OCI-LY3 (cell line): ENCODE measurements at regions not wholly inside any gene's neighbourhood (a gene's known extent, or its start where the extent isn't known, plus 50 kb on each side); places are given as distances from the start of the nearest gene placed in this dataset.

Experiments used
- EZH2phosphoT487 ChIP-seq: fragments of 200-600 bp; shearing (Covaris generic); IDR thresholded peaks from 2 replicates; pipeline ENCODE4 v1.6.1; 2018; ENCODE audit warnings: antibody characterized with exemption, mixed run types, low read depth
- TF ChIP-seq, protein P1 (sequence below): fragments of 200-600, 300-600 bp; sonication (generic); IDR thresholded peaks from 2 replicates; pipeline ENCODE4 v1.5.1; 2014; ENCODE audit warnings: antibody characterized with exemption, low read length, low read depth

DNA sequence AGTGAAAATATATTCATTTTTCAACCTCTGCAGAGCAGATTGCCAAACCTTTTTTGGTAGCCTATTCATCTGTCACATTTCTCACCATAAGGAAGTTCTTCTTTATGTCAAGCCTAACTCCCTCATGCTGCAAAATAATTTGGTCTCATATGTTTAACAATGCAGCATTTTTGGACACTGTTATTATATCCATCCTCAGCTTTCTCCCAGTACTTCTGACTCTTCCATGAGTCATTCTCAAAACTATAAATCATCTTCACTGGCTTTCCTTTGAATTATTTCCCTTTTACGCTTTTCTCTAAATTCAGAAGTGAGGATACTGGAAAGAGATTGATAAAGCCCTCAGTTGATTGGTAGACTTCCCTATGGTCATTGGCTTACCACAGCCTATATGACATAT is 192.2 kb downstream of the TPBG start:
- TF ChIP-seq, protein P1, sequence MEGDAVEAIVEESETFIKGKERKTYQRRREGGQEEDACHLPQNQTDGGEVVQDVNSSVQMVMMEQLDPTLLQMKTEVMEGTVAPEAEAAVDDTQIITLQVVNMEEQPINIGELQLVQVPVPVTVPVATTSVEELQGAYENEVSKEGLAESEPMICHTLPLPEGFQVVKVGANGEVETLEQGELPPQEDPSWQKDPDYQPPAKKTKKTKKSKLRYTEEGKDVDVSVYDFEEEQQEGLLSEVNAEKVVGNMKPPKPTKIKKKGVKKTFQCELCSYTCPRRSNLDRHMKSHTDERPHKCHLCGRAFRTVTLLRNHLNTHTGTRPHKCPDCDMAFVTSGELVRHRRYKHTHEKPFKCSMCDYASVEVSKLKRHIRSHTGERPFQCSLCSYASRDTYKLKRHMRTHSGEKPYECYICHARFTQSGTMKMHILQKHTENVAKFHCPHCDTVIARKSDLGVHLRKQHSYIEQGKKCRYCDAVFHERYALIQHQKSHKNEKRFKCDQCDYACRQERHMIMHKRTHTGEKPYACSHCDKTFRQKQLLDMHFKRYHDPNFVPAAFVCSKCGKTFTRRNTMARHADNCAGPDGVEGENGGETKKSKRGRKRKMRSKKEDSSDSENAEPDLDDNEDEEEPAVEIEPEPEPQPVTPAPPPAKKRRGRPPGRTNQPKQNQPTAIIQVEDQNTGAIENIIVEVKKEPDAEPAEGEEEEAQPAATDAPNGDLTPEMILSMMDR: no peak
- no peak for TF ChIP-seq EZH2phosphoT487
